T-helper 1 cell (primary cell): ENCODE measurements at regions not wholly inside any gene's neighbourhood (a gene's known extent, or its start where the extent isn't known, plus 50 kb on each side); places are given as distances from the start of the nearest gene placed in this dataset.

Source experiments
- DNase-seq, 5 donors: peaks; one replicate each; pipeline ENCODE4 v3.0.0-alpha.2; 2012 to 2020

- DNase-seq = no peak
These were observed 1071.2 kb downstream of the TTLL7 start for GRCh38 chr1:82927753-82928152.

- DNase-seq = no peak
These were observed 1074.3 kb downstream of the TTLL7 start for GRCh38 chr1:82924666-82925065.

- no peak for DNase-seq
These were observed 1075.0 kb downstream of the TTLL7 start for GRCh38 chr1:82923931-82924330.

GRCh38 chr1:82921759-82922158 is 1077.2 kb downstream of the TTLL7 start:
- no peak for DNase-seq

GRCh38 chr1:82920418-82921248 is 1078.3 kb downstream of the TTLL7 start:
- no peak for DNase-seq

- no peak for DNase-seq
These were observed 1079.1 kb downstream of the TTLL7 start for GRCh38 chr1:82919837-82920236.

- no peak for DNase-seq
These were observed 1091.6 kb downstream of the TTLL7 start for GRCh38 chr1:82907313-82907712.

GRCh38 chr1:82903626-82904025 is 1095.3 kb downstream of the TTLL7 start:
- DNase-seq = no peak

- no peak for DNase-seq
These were observed 1097.4 kb downstream of the TTLL7 start for GRCh38 chr1:82901561-82901960.

GRCh38 chr1:82901118-82901517 is 1097.8 kb downstream of the TTLL7 start:
- DNase-seq = no peak

- no peak for DNase-seq
These were observed 1098.3 kb downstream of the ADGRL2 start for GRCh38 chr1:82899017-82899416.

- DNase-seq = no peak
These were observed 1096.8 kb downstream of the ADGRL2 start for GRCh38 chr1:82897549-82897948.

- DNase-seq = no peak
These were observed 1095.3 kb downstream of the ADGRL2 start for GRCh38 chr1:82896036-82896435.

- no peak for DNase-seq
These were observed 1093.9 kb downstream of the ADGRL2 start for GRCh38 chr1:82894635-82895034.

- no peak for DNase-seq
These were observed 1093.2 kb downstream of the ADGRL2 start for GRCh38 chr1:82893712-82894470.

GRCh38 chr1:82880506-82880905 is 1079.8 kb downstream of the ADGRL2 start:
- DNase-seq = no peak

- no peak for DNase-seq
These were observed 1079.1 kb downstream of the ADGRL2 start for GRCh38 chr1:82879701-82880305.

- no peak for DNase-seq
These were observed 1074.4 kb downstream of the ADGRL2 start for GRCh38 chr1:82875170-82875569.

- DNase-seq = no peak
These were observed 1073.3 kb downstream of the ADGRL2 start for GRCh38 chr1:82874041-82874440.

GRCh38 chr1:82870332-82870731 is 1069.6 kb downstream of the ADGRL2 start:
- DNase-seq = no peak

GRCh38 chr1:82867781-82868180 is 1067.0 kb downstream of the ADGRL2 start:
- no peak for DNase-seq

GRCh38 chr1:82861749-82862148 is 1061.0 kb downstream of the ADGRL2 start:
- no peak for DNase-seq

GRCh38 chr1:82858031-82858430 is 1057.3 kb downstream of the ADGRL2 start:
- DNase-seq = no peak

- DNase-seq = no peak
These were observed 1048.7 kb downstream of the ADGRL2 start for GRCh38 chr1:82849460-82849859.
